HG02763 (cell line): ENCODE measurements at regions not wholly inside any gene's neighbourhood (a gene's known extent, or its start where the extent isn't known, plus 50 kb on each side); places are given as distances from the start of the nearest gene placed in this dataset.
"Not testable (repeated sequence)": the region's sequence is repeated elsewhere in the genome, so short reads cannot be mapped to it uniquely, and the experiment has no call there.

Experiments
- ATAC-seq: cut with Tn5 transposase; IDR thresholded peaks from one replicate; pipeline ENCODE4 v1.9.1; 2021; ENCODE audit warnings: mild to moderate bottlenecking, moderate library complexity; ENCODE audit not compliant: unreplicated experiment

DNA sequence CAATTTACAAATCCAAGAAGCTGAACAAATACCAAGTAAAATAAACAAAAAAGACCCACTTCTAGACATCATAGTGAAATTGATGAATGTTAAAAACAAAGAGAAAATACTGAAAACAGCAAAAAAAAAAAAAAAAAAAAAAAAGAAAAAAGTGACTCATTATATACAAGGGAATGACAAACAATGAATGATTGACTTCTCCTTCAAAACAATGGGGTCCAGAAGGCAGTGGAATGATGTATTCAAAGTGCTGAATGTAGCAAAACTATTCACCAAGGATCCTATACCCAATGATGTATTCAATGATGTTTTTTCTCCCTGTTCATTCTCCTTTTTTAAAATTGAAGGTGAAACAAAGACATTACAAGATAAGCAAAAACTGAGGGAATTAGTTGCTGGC is 650.0 kb downstream of the UTRN start:
- no peak for ATAC-seq

DNA sequence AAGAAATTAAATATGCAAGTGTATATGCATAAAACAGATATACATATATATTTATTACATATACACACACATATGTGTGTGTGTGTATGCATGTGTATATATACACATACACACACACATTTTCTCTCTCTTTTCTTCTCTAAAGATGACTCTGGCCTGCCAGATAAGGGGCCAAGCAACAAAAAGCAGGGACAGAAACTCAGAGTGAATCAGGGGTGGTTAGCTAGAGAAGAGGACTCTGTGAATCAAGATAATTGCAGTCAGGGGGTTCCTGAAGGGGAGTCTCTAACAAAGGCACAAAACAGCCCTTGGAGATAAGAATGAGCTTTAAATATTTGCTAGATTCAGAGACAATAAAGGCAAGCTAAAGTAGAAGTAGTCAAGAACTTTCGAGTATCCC is 650.5 kb downstream of the UTRN start:
- no peak for ATAC-seq

DNA sequence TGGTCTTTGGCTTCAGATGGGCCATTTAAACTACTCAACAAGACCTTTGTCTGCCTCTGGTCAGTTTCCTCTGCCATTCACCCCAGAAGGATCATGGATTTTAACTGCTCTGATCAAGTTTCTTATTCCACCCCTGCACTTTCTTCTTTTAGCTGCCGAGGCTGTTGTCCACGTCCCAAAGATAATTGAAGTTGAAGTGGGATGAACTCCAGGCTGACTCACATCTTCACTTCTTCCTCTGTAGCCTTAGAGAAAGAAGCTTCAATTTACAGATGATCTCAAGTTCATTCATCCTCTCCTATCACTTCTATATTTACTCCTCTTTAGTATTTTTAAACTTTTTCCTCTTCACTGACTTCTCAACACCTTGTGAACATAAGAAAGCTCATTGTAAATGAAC is 651.6 kb downstream of the UTRN start:
- no peak for ATAC-seq

DNA sequence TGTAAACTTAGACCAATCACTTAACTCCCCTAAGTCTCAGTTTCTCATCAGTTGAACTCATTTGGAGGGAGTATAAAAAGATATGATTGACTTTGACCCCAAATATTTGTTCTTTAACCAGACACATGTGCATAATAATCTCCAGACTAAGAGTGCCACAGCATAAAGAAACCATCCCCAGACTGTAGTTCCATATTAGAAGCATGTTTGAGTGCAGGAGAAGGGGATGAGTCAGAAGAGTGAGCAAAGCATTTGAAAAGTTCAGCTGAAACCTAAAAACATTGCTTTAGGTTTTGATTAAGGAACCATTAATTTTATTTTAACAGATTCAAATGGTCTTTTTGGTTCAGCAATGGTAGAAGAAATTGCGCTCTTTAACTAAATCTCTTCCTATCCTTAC is 654.8 kb downstream of the UTRN start:
- ATAC-seq = no peak

DNA sequence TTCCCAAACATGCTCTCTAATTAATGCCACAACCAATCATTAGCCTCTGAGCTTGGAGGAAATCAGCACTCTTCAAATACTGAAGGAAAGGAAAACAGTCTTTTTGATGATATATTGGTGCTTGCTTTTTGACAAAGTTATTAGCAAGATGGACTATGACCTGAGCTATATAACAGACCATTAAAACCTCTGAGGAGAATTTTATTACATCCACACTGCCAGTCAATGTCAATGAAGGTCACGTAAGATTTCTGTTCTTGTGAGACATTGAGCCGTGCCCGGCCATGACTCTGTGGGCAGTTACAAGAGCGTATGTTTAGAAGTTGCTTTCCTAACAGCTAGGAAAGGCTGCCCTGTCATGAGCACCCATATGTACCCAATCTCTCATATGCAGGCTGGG is 659.0 kb downstream of the UTRN start:
- no peak for ATAC-seq

DNA sequence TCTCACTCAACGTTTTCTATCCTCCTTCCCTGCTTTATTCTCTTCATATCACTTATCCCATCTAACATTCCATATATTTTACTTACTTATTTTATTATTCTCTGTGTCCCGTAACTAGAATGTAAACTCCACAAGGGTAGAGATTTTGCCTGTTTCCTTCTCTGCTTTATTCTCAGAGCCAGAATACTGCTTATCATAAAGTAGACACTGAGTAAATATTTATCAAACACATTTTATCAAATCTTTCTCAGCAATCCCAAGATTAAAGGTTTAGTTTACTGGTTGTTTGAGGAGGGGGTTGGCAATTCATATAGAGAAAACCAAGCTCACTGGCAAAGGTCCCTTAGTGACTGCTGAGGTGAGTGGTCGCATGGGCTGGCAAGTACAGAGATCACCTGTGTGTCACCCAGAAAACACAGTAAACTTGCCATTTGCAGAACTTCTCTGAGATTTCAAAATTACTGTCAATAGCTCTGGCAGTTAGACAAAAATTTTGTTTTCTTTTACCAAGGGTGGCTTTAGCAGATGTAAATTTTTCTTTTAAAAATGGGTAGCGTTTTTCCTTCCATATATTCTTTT is 662.4 kb downstream of the UTRN start:
- ATAC-seq = no peak

DNA sequence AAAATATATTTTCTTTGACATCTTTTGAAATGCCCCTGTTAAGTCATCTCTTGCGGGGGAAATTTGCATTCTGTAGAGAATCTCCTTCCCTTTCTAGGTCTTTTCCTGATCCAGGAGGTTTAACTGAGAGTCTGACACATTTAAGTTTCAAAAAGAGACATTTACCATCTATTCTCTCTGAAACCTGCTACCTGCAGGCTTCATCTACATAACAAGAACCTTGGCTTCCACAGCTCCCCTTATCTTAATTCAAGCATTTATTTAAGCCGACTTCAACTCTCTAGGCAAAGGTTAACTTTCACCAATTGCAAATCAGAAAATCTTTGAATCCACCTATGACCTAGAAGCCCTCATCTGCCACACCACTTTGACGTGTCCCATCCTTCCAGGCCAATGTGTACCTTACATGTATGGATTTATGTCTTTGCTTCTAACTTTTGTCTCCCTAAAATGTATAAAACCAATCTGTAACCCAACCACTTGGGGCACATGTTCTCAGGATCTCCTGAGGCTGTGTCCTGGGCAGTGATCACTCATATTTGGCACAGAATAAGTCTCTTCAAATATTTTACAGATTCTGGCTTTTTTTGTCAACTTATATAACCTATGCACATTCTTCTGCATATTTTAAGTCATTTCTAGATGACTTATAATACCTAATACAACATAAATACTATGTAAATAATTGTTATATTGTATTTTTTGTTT is 666.7 kb downstream of the UTRN start:
- ATAC-seq = no peak

DNA sequence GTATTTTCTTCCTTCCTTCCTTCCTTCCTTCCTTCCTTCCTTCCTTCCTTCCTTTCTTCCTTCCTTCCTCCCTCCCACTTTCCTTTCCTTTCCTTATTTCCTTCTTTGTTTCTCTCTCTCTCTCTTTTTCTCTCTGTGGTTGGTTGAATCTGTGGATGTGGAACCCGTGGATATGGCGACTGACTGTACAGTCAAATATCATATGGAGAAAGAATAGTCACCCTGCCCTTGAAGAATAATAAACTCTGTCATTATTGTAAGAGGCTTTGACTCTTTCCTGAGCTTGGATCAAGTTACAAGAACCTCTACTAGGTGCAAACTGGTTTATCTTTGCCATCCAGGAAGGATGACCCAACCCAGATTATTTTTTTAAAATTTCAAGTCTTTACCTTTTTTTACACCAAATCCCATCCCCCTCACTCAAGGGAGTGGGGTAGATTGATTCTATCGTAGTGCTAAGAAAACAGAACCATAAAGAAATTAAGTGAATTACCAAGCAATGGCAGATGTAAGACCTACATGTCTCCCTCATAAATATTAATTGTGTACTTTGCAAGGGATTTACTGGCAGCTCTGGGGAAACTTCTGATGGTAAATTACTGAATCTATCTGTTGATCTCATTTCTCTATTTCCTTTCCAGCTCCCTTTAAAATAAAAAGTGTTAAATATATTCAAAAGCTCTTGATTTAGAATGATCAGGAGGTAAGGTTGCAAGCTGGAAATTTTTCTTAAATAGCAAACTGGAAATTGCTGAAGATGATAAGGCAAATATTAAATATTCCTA is 667.5 kb downstream of the UTRN start:
- ATAC-seq = no peak

DNA sequence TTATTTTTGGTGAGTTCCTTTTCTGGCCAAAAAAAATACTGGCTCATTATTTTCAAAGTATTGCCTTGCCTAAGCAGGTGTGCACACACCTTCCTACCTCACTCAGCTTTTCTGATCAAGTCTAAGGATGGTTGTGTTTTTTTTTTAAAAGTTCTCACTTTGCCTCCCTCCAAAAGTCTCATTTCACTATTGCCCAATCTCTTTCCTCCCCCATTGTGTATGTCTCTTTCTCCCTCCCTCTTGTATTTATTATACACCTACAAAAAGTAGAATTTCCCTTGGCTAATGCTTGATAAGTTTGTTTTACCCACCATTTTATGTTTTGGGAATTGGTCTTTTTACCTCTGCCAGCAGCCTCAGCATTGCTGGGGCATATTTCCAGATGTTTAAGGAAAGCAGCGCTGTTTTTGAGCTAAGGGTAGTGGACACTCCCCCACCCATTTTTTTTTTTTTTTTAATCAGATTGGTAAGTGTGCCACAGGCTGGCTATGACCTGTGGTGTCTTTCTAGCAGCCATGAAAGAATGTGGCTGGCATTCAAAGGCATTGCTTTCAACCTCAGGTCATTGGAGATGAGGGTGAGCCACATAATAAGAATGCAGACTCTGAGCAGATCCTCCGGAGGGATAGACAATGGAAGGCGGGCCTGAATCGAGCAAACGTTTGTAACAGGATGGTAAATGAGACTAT is 668.6 kb downstream of the UTRN start:
- ATAC-seq = no peak

DNA sequence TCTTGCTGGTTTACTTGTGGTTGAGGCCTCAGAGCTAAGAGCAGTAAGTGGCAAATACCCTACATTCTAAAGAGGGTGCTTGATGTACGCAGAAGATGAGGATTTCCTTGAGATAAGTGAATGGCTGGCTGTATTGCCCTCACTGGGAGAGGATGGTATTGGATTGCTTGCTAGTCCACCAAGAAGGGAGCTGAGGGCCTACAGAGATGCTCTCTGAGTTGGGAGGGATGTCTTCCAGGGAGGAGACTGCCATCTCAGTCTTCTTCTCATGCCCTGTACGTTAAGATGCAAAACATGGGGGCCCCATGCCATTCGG is 669.1 kb downstream of the UTRN start:
- ATAC-seq = no peak

DNA sequence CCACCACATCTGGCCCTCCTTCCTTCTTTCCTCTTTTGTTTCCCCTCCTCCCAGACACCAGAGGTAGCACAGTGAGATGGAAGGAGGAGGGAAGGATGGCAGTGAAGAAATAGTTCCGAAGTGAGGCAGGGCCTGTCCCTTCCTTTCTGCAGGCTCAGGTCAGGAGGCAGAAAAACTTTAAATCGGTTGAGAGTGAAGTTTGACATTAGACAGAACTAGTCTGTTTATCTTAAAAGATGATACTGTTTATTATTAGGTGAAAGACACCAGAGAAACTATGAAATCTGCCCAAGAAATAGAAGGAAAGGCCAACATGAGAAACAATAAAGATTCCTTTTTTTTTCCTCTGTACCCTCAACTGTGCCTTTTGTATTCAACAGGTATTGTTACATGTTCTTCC is 670.3 kb downstream of the UTRN start:
- no peak for ATAC-seq

DNA sequence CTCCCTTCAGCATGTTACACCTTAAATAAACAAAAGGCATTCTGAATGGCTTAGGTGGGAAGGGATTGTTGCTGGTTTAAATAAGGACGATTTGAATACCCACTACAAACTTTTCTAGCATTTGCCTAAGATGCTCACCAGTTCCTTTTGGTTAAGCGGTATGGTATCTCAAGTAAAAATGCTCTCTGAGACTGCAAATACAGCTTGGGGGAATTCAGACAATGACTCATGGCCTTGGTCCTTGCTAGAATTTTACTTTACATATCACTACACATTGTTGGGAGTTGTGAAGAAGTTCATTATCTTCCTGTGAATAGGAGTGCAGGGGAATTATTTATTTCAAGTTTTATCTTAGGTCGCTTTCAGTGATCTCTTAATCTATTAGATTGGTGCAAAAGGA is 670.7 kb downstream of the UTRN start:
- ATAC-seq = no peak

DNA sequence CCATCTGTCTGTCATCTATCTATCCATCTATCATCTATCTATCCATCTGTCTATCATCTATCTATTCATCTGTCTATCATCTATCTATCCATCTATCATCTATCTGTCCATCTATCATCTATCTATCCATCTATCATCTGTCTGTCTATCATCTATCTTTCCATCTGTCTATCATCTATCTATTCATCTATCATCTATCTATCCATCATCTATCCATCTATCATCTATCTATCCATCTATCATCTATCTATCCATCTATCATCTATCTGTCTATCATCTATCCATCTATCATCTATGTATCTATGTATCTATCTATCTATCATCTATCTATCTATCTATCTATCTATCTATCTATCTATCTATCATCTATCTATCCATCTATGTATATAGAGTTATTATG is 671.6 kb downstream of the UTRN start:
- ATAC-seq = not testable (repeated sequence)

DNA sequence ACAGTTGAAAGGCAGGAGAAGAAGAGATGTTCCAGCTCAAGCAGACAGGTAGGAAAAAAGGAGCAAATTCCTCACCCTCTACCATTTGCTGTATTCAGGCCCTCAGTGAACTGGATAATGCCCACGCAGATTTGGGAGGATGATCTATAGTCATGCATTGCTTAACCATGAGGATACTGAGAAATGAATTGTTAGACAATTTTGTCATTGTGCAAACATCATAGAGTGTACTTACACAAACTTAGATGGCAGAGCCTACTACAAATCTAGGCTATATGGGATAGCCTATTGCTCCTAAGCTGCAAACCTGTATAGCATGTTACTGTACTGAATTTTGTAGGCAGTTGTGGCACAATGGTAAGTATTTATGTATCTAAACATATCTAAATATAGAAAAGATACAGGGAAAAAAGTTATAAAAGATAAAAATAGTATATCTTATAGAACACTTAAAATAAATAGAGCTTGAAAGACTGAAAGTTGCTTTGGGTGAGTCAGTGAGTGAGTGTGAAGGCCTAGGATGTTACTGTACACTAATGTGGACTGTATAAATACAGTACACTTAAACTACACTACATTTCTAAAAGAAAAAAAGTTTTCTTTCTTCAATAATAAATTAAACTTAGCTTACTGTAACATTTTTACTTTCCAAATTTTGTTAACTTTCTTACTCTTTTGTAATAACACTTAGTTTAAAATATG is 672.3 kb downstream of the UTRN start:
- ATAC-seq = no peak

DNA sequence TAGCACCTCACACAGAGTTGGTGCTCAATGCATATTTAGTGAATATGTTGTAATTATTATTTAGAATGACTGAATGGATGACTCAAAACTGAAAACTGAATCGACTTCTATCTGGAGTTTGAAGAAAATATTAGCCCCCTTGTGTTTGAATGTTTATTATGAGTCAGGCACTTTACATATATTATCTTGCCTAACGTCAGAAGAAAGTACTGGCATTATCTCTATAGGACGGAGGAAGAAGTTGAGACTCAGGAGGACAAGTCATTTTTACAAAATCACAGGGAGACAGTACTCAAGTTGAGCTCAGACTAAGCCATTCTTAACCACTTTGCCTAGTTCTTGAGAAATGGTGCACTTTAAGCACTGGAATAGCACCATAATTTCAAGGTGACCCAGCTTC is 684.0 kb downstream of the UTRN start:
- ATAC-seq = no peak

DNA sequence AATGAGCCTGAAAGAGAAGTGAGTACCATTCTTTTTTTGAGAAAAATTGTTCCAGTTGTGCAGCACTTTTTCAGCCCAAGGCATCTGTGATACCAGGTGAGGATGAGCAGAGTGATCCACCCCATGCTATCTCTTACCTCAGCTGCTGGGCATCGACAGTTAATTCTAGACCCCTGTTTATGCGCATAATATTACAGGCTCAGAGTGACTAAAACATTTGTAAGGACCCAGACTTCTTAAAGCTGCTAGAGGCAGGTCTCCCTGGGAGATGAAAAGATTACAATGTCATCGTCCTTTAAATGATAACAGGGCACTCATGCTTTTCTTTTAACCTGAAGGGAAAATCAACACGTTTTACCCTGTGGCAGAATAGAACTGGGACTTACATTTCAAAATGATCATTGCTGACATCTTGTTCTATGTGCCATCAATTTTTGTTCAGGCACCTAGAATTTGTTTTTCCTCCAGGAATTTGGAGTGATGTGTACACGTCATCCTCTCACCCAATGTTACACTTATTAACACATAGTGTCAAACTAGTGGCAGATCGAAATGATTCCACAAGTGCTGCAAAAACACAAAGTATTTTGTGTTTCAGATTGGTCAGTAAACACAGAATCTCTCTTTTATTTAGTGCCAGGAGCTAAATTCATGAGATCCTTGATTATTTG is 684.6 kb downstream of the UTRN start:
- no peak for ATAC-seq

DNA sequence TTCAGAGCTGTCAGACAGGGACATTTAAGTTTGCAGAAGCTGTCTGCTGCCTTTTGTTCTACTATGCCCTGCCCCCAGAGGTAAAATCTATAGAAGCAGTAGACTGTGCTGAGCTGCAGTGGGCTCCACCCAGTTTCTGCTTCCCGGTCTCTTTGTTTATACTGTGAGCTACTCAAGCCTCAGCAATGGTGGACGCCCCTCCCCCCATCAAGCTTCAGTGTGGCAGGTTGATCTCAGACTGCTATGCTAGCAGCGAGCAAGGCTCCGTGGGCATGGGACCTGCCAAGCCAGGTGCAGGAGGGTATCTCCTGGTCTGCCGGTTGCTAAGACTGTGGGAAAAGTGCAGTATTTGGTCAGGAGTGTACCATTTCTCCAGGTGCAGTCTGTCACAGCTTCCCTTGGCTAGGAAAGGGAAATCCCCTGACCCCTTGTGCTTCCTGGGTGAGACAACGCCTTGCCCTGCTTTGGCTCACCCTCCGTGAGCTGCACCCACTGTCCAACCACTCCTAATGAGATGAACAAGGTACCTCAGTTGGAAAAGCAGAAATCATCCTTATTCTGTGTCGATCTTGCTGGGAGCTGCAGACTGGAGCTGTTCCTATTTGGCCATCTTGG is 692.2 kb downstream of the UTRN start:
- not testable (repeated sequence) for ATAC-seq

DNA sequence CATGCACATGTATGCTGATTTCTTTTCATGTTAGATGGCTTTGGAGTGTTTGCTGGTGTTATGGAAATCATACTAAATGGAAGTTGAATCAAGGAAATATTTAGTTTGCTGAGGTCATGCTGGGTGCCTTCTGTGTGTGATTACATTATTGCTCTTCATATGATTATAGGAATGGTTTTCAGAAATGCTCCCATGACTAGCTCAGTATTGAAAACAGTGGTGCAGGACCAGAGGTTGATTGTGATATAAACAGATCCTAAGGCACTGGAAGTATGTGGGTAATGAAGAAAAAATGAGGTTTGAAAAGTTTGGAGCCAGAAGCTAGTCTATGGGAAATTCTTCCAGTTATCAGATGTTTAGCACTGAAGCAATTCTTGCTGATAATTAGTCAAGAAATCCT is 693.1 kb downstream of the UTRN start:
- ATAC-seq = no peak

DNA sequence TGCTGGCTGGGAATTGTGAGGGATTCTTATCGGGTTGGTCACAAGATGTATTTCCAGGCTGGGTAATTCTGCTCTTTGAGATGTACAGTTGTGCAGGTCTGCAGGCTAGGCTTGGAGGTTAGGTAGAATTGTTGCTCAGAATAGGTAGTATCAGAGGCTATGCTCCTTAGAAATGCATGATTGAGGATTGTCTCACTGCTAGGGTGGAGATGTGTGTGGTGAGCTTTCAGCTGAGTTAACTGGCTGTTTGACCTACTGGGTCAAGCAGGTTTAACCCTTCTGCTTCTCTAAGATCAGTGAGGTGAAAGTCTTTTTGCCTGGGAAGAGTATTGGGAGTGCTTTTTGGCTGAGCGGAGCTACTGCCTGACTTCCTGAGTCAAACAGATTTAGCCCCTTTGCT is 701.1 kb downstream of the UTRN start:
- ATAC-seq = no peak
